G401.6 (cell line): ENCODE measurements at regions not wholly inside any gene's neighbourhood (a gene's known extent, or its start where the extent isn't known, plus 50 kb on each side); places are given as distances from the start of the nearest gene placed in this dataset.

ENCODE experiments used
- FAIRE-seq: peaks from 2 replicates; lab custom pipeline; 2012; peaks lifted over from hg19 to GRCh38; lab: Jason Lieb, UNC

- FAIRE-seq: no peak
Measured at GRCh38 chr15:97026781-97027180, 696.3 kb downstream of the NR2F2 start.

- FAIRE-seq: no peak
Measured at GRCh38 chr15:97027772-97028171, 697.3 kb downstream of the NR2F2 start.

GRCh38 chr15:97030251-97030650 is 699.8 kb downstream of the NR2F2 start:
- FAIRE-seq: no peak

- FAIRE-seq: no peak
Measured at GRCh38 chr15:97036301-97036700, 705.8 kb downstream of the NR2F2 start.

GRCh38 chr15:97037080-97037479 is 706.6 kb downstream of the NR2F2 start:
- FAIRE-seq: no peak

- FAIRE-seq: no peak
Measured at GRCh38 chr15:97045666-97046421, 715.3 kb downstream of the NR2F2 start.

GRCh38 chr15:97052513-97052912 is 722.0 kb downstream of the NR2F2 start:
- FAIRE-seq: no peak

- FAIRE-seq: no peak
Measured at GRCh38 chr15:97053635-97054034, 723.1 kb downstream of the NR2F2 start.

- no peak for FAIRE-seq
Measured at GRCh38 chr15:97057503-97057902, 727.0 kb downstream of the NR2F2 start.

- FAIRE-seq: no peak
Measured at GRCh38 chr15:97059281-97059680, 728.8 kb downstream of the NR2F2 start.

GRCh38 chr15:97061392-97061791 is 730.9 kb downstream of the NR2F2 start:
- no peak for FAIRE-seq

- no peak for FAIRE-seq
Measured at GRCh38 chr15:97071668-97072067, 741.2 kb downstream of the NR2F2 start.

- no peak for FAIRE-seq
Measured at GRCh38 chr15:97072545-97072944, 742.0 kb downstream of the NR2F2 start.

GRCh38 chr15:97076011-97076410 is 745.5 kb downstream of the NR2F2 start:
- FAIRE-seq: no peak

GRCh38 chr15:97077975-97078374 is 747.5 kb downstream of the NR2F2 start:
- no peak for FAIRE-seq

- FAIRE-seq: no peak
Measured at GRCh38 chr15:97078591-97078990, 748.1 kb downstream of the NR2F2 start.

GRCh38 chr15:97081666-97082226 is 751.2 kb downstream of the NR2F2 start:
- no peak for FAIRE-seq

- no peak for FAIRE-seq
Measured at GRCh38 chr15:97082830-97083229, 752.3 kb downstream of the NR2F2 start.

GRCh38 chr15:97084650-97085049 is 754.1 kb downstream of the NR2F2 start:
- no peak for FAIRE-seq

- no peak for FAIRE-seq
Measured at GRCh38 chr15:97085731-97086130, 755.2 kb downstream of the NR2F2 start.

- no peak for FAIRE-seq
Measured at GRCh38 chr15:97087006-97087741, 756.7 kb downstream of the NR2F2 start.

GRCh38 chr15:97091093-97091492 is 760.6 kb downstream of the NR2F2 start:
- no peak for FAIRE-seq

GRCh38 chr15:97092656-97093055 is 762.2 kb downstream of the NR2F2 start:
- no peak for FAIRE-seq
